OCI-LY7 (cell line): ENCODE measurements at regions not wholly inside any gene's neighbourhood (a gene's known extent, or its start where the extent isn't known, plus 50 kb on each side); places are given as distances from the start of the nearest gene placed in this dataset.

Source experiments
- BruUV-seq: library from RNA; stranded (reverse); fragments of 400-500 nt; replicated peaks from 2 replicates; lab custom pipeline; 2021; lab: Mats Ljungman, UMichigan
- CTCF ChIA-PET: fragments of 300-600 bp; sonication (Branson Sonifier 250); formaldehyde crosslinking; loops from one replicate; lab custom pipeline; 2022; ENCODE audit warnings: antibody characterized with exemption; ENCODE audit not compliant: unreplicated experiment; lab: Charles Lee
- POLR2A ChIA-PET: fragments of 300-600 bp; sonication (Branson Sonifier 250); formaldehyde crosslinking; loops from one replicate; lab custom pipeline; 2022; ENCODE audit warnings: antibody characterized with exemption; lab: Charles Lee
- DNase-seq: peaks from one replicate; pipeline ENCODE4 v3.0.0-alpha.2; 2015; ENCODE audit warnings: low spot score
- H2AFZ ChIP-seq: fragments of 200-600 bp; sonication (generic), shearing (Covaris generic); 2 replicates; pipeline ENCODE4 v1.6.1; 2014; ENCODE audit warnings: mild to moderate bottlenecking, antibody characterized with exemption, low read length, moderate library complexity
- H3K27ac ChIP-seq: fragments of 200-600 bp; sonication (generic); 2 replicates; pipeline ENCODE4 v1.5.1; 2014; ENCODE audit warnings: mixed run types, low read depth, mild to moderate bottlenecking, moderate library complexity, low read length, inconsistent platforms; ENCODE audit not compliant: poor library complexity, severe bottlenecking
- H3K36me3 ChIP-seq: fragments of 200-600 bp; sonication (generic); 2 replicates; pipeline ENCODE4 v1.6.1; 2014; ENCODE audit warnings: mild to moderate bottlenecking, antibody characterized with exemption, low read length, moderate library complexity, mixed read lengths; ENCODE audit not compliant: insufficient read depth
- H3K4me1 ChIP-seq: fragments of 200-600 bp; sonication (generic); 2 replicates; pipeline ENCODE4 v1.5.1; 2014; ENCODE audit warnings: mild to moderate bottlenecking, low read length; ENCODE audit not compliant: insufficient read depth, poor library complexity, severe bottlenecking
- H3K4me2 ChIP-seq: fragments of 200-600 bp; sonication (generic); 2 replicates; pipeline ENCODE4 v1.6.1; 2014; ENCODE audit warnings: mild to moderate bottlenecking, low read length
- H3K4me3 ChIP-seq: fragments of 200-600 bp; sonication (generic); 2 replicates; pipeline ENCODE4 v1.5.1; 2014; ENCODE audit warnings: mild to moderate bottlenecking, low read depth, low read length; ENCODE audit not compliant: poor library complexity, severe bottlenecking
- H3K79me2 ChIP-seq: fragments of 200-600 bp; sonication (generic); 2 replicates; pipeline ENCODE4 v1.6.1; 2016; ENCODE audit warnings: low read depth, mild to moderate bottlenecking, low read length, moderate library complexity, mixed read lengths; ENCODE audit not compliant: insufficient read depth
- H3K9me2 ChIP-seq: fragments of 200-600 bp; sonication (generic); 2 replicates; pipeline ENCODE4 v1.6.1; 2016; ENCODE audit warnings: mild to moderate bottlenecking, low read length, mixed read lengths; ENCODE audit not compliant: insufficient read depth
- H3K9me3 ChIP-seq: fragments of 200-600 bp; sonication (generic); 2 replicates; pipeline ENCODE4 v1.6.1; 2014; ENCODE audit warnings: mild to moderate bottlenecking, mixed run types, low read length, mixed read lengths
- H4K20me1 ChIP-seq: fragments of 200-600 bp; sonication (generic); 2 replicates; pipeline ENCODE4 v1.6.1; 2014; ENCODE audit warnings: mild to moderate bottlenecking, antibody characterized with exemption, low read length, moderate library complexity, mixed read lengths; ENCODE audit not compliant: insufficient read depth
- EZH2phosphoT487 ChIP-seq: fragments of 200-600 bp; sonication (generic); IDR thresholded peaks from 2 replicates; pipeline ENCODE4 v1.6.1; 2018; ENCODE audit warnings: low read depth, borderline replicate concordance, mild to moderate bottlenecking, mixed run types, antibody characterized with exemption, low read length, moderate library complexity, mixed read lengths
- intact Hi-C: fragments of 100-400 bp; cut with micrococcal nuclease; formaldehyde crosslinking; loops from one replicate; pipeline ENCODE4 v1.10.0; 2022; ENCODE audit not compliant: unreplicated experiment
- TF ChIP-seq, protein P1 (sequence below): fragments of 200-600 bp; sonication (generic); conservative IDR thresholded peaks from 2 replicates; pipeline ENCODE4 v1.5.1; 2014; ENCODE audit warnings: mild to moderate bottlenecking, antibody characterized with exemption, low read length, moderate library complexity, mixed read lengths

DNA sequence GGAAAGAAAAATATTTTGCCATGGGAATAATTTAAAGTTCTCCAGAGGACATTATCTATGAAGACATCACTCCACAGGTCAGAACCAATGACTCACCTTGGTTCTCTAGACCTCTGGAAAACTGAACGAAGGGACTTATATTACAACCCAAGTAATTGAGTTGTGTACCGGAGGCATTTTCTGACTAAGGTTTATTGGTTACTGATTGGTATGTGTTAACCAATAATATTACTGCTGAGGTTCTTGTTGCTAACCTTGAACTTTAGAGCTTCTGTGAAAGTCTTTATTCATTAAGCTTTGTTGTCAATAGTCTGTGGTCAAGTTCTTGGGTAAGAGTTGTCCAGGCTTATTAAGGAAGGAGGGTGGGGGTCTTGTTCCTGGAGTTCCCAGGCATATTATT, 78.1 kb upstream of the MTPN start:
- Histone ChIP-seq H2AFZ (no peak overlapping the region), H3K4me2 (no peak overlapping the region), H3K9me3 (no peaks in the 10 kb centered on the region), H3K4me3 (no peak overlapping the region), H3K27ac (no peak overlapping the region), H3K36me3 (no peaks in the 10 kb centered on the region), H4K20me1 (no peaks in the 10 kb centered on the region), H3K9me2 (no peaks in the 10 kb centered on the region), H3K4me1 (no peaks in the 10 kb centered on the region), H3K79me2 (no peaks in the 10 kb centered on the region)
- no TSS peak for BruUV-seq
- POLR2A ChIA-PET: interaction anchor here (0.6 to 0.7 kb wide), 2 partner anchors 19 to 191 kb away, joined by 3 to 4 read pairs; no protein-coding TSS in a partner anchor
- DNase-seq: no peak
- CTCF ChIA-PET: no interaction called here
- TF ChIP-seq, protein P1, sequence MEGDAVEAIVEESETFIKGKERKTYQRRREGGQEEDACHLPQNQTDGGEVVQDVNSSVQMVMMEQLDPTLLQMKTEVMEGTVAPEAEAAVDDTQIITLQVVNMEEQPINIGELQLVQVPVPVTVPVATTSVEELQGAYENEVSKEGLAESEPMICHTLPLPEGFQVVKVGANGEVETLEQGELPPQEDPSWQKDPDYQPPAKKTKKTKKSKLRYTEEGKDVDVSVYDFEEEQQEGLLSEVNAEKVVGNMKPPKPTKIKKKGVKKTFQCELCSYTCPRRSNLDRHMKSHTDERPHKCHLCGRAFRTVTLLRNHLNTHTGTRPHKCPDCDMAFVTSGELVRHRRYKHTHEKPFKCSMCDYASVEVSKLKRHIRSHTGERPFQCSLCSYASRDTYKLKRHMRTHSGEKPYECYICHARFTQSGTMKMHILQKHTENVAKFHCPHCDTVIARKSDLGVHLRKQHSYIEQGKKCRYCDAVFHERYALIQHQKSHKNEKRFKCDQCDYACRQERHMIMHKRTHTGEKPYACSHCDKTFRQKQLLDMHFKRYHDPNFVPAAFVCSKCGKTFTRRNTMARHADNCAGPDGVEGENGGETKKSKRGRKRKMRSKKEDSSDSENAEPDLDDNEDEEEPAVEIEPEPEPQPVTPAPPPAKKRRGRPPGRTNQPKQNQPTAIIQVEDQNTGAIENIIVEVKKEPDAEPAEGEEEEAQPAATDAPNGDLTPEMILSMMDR: no peak
- TF ChIP-seq EZH2phosphoT487: no peak
- intact Hi-C loops: no loop called here

DNA sequence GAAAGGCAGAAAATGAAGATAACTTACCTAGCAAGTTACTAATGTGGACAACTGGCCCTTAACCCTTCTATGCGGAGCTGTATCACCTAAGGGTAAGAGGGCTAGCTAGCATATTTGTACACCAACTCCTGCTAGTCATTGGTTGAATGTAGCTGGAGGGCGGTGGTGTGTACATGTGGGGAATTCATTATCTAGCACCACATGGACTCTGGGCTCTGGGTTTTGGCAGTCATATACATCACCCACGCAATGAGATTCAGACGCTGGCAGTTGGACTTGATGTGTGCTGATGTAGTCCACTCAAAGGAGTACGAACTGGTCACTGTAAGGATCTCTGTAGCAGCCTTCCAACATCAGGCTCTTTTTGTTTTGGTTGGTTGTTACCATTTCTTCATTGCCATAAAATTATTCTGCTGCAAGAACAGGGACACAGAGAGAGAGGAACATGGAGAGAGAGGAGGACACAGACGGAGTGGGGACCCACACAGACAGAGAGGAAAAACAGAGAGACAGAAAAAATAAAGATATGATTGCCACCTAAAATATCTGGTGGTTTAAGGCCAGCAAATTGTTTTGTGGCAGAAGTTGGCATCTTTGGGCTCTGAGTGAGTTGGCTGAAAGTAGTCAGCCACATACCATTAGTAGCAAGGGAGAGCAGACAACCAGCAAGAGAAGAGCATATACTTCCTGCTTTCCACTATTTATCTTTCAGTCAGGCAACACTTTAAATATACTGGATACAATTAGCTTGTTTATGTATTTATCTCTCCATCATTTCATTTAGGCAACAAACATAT, 76.7 kb upstream of the MTPN start:
- H3K9me3 ChIP-seq: no peaks in the 10 kb centered on the region
- ChIA-PET POLR2A (interaction anchor here (0.5 to 1.1 kb wide), 3 partner anchors 12 to 512 kb away, joined by 3 to 4 read pairs (median 3); no protein-coding TSS in a partner anchor), CTCF (no interaction called here)
- no peak overlapping the region for H2AFZ ChIP-seq
- no peaks in the 10 kb centered on the region for H4K20me1 ChIP-seq
- intact Hi-C loops: no loop called here
- TF ChIP-seq, protein P1: no peak
- TF ChIP-seq EZH2phosphoT487: no peak
- H3K4me1 ChIP-seq: no peaks in the 10 kb centered on the region
- H3K27ac ChIP-seq: no peak overlapping the region
- H3K4me3 ChIP-seq: no peak overlapping the region
- no peak for DNase-seq
- H3K9me2 ChIP-seq: no peaks in the 10 kb centered on the region
- BruUV-seq: no TSS peak
- H3K36me3 ChIP-seq: no peaks in the 10 kb centered on the region
- no peaks in the 10 kb centered on the region for H3K79me2 ChIP-seq
- H3K4me2 ChIP-seq: no peak overlapping the region
